ENCODE measurements at regions not wholly inside any gene's neighbourhood (a gene's known extent, or its start where the extent isn't known, plus 50 kb on each side); places are given as distances from the start of the nearest gene placed in this dataset.

GRCh38 chr13:91141543-91142061 lies 205.9 kb upstream of the MIR17HG start:
- Histone ChIP-seq H3K4me1 (no peaks in the 10 kb centered on the region), H3K9me3 (no peaks in the 10 kb centered on the region), H3K27me3 (no peaks in the 10 kb centered on the region), H3K36me3 (no peaks in the 10 kb centered on the region), H3K27ac (no peak overlapping the region), H3K4me3 (no peak overlapping the region)
- intact Hi-C loops (cut with DNase I; ENCODE audit: low total_unique reads) = no loop called here
- TF ChIP-seq CTCF (IDR thresholded peaks at IDR 0.05) (no peak), POLR2AphosphoS5 (IDR thresholded peaks at IDR 0.05) (no peak), EP300 (IDR thresholded peaks at IDR 0.05; ENCODE audit: low read depth) (no peak), POLR2A (IDR thresholded peaks at IDR 0.05) (no peak)
- 65 to 67% methylated on average over 4 to 5 of the region's 5 CpGs for whole genome bisulfite sequencing, 2 donors (ENCODE audit: low coverage in 1 of 2)
- DNase-seq = no peak
- in situ Hi-C loops (cut with MboI; ENCODE audit: low pct_ligation_motif_present in 1 of 4, low pct_unique_long_range_greater_than_20kb in 1 of 4, low sequenced_read_pairs in 3 of 4) = no loop called here

GRCh38 chr13:91142572-91142971 lies 204.9 kb upstream of the MIR17HG start:
- no peaks in the 10 kb centered on the region for H3K27me3 ChIP-seq
- no peak for DNase-seq
- 6 to 11% methylated on average over 2 of the region's 2 CpGs for WGBS, 2 donors (ENCODE audit: low coverage in 1 of 2)
- H3K4me1 ChIP-seq = no peaks in the 10 kb centered on the region
- no peak overlapping the region for H3K27ac ChIP-seq
- in situ Hi-C loops (cut with MboI; ENCODE audit: low pct_ligation_motif_present in 1 of 4, low pct_unique_long_range_greater_than_20kb in 1 of 4, low sequenced_read_pairs in 3 of 4) = no loop called here
- TF ChIP-seq POLR2AphosphoS5 (IDR thresholded peaks at IDR 0.05) (no peak), CTCF (IDR thresholded peaks at IDR 0.05) (no peak), POLR2A (IDR thresholded peaks at IDR 0.05) (no peak), EP300 (IDR thresholded peaks at IDR 0.05; ENCODE audit: low read depth) (no peak)
- H3K9me3 ChIP-seq = no peaks in the 10 kb centered on the region
- H3K36me3 ChIP-seq = no peaks in the 10 kb centered on the region
- no peak overlapping the region for H3K4me3 ChIP-seq
- intact Hi-C loops (cut with DNase I; ENCODE audit: low total_unique reads) = no loop called here

GRCh38 chr13:91144054-91144453 lies 203.4 kb upstream of the MIR17HG start:
- DNase-seq = no peak
- H3K9me3 ChIP-seq = no peaks in the 10 kb centered on the region
- H3K27ac ChIP-seq = no peak overlapping the region
- no peak for TF ChIP-seq POLR2AphosphoS5 (IDR thresholded peaks at IDR 0.05)
- no peak for TF ChIP-seq CTCF (IDR thresholded peaks at IDR 0.05)
- no peak for TF ChIP-seq EP300 (IDR thresholded peaks at IDR 0.05; ENCODE audit: low read depth)
- no peak for TF ChIP-seq POLR2A (IDR thresholded peaks at IDR 0.05)
- no peak overlapping the region for H3K4me3 ChIP-seq
- no peaks in the 10 kb centered on the region for H3K36me3 ChIP-seq
- H3K27me3 ChIP-seq = no peaks in the 10 kb centered on the region
- in situ Hi-C loops (cut with MboI; ENCODE audit: low pct_ligation_motif_present in 1 of 4, low pct_unique_long_range_greater_than_20kb in 1 of 4, low sequenced_read_pairs in 3 of 4) = no loop called here
- intact Hi-C loops (cut with DNase I; ENCODE audit: low total_unique reads) = no loop called here
- 42 to 67% methylated on average over 1 to 2 of the region's 2 CpGs for WGBS, 2 donors (ENCODE audit: low coverage in 1 of 2)
- no peaks in the 10 kb centered on the region for H3K4me1 ChIP-seq

GRCh38 chr13:91144486-91144885 lies 203.0 kb upstream of the MIR17HG start:
- Histone ChIP-seq H3K36me3 (no peaks in the 10 kb centered on the region), H3K9me3 (no peaks in the 10 kb centered on the region), H3K27me3 (no peaks in the 10 kb centered on the region), H3K27ac (no peak overlapping the region), H3K4me3 (no peak overlapping the region), H3K4me1 (no peaks in the 10 kb centered on the region)
- intact Hi-C loops (cut with DNase I; ENCODE audit: low total_unique reads) (no loop called here), in situ Hi-C loops (cut with MboI; ENCODE audit: low pct_ligation_motif_present in 1 of 4, low pct_unique_long_range_greater_than_20kb in 1 of 4, low sequenced_read_pairs in 3 of 4) (no loop called here)
- 62 to 67% methylated on average over 2 of the region's 2 CpGs for WGBS, 2 donors (ENCODE audit: low coverage in 1 of 2)
- no peak for DNase-seq
- no peak for TF ChIP-seq POLR2AphosphoS5 (IDR thresholded peaks at IDR 0.05)
- no peak for TF ChIP-seq EP300 (IDR thresholded peaks at IDR 0.05; ENCODE audit: low read depth)
- no peak for TF ChIP-seq CTCF (IDR thresholded peaks at IDR 0.05)
- TF ChIP-seq POLR2A (IDR thresholded peaks at IDR 0.05) = no peak
